NCI-H146 (cell line): ENCODE measurements at regions not wholly inside any gene's neighbourhood (a gene's known extent, or its start where the extent isn't known, plus 50 kb on each side); places are given as distances from the start of the nearest gene placed in this dataset.

ENCODE experiments used
- DNase-seq: peaks from one replicate; lab custom pipeline; 2025; lab: John Stamatoyannopoulos, UW

GRCh38 chr2:216320852-216321251 lies 51.4 kb downstream of the MARCHF4 start:
- DNase-seq, result no peak

GRCh38 chr2:216319771-216320170 lies 52.5 kb downstream of the MARCHF4 start:
- no peak for DNase-seq

DNA sequence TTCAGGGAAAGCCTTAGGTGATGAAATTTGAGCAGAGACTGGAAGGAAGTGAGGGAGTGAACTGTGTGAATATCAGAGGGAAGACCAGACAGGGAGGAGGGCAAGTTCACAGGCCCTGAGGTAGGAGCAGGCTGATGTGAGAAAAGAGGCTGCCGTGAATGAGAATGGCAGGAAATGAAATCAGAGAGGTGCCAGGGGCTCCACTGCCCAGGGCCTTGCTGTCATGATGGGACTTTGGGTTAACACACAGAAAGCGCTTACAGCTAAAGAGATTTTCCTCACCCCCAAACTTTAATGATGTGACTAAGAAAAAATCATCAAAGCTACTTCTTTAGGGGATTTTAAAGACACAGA lies 53.8 kb downstream of the MARCHF4 start:
- no peak for DNase-seq

DNA sequence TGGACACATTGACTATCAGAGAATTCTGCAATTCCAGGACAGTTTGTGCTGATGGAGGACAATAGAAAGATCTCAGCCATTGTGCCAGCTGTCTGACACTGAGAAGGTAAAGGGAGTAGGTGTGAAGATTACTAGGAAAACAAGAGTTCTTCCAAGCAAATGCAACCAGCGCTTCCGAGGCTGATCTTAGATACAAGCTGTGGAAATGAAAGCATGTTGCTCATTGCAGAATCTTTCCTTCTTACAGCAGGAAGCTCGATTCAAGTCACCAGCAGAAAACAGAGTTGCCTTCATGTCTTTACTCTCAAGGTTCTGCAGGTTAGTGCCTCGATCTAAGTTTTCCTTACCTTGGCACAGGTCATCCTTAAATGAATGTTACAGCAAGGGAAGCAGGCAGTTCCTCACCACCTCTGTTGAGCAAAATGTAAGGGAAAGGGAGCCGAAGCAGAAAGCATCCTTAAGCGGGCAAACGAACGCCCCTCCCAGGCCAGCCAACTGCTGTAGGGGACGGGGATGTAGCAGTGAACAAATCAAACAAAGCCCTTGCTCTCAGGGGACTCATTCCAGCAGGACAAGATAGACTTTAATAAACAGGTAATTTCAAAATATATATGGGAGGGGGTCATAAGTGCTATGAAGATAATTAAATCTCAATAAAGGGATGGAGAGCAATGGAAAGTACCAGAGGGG lies 54.3 kb downstream of the MARCHF4 start:
- DNase-seq, result peak; percentile 28

- no peak for DNase-seq
Observed at GRCh38 chr2:216316743-216317142, 55.5 kb downstream of the MARCHF4 start.

- DNase-seq, result peak; percentile 72
Observed at GRCh38 chr2:216315802-216316603, 56.3 kb downstream of the MARCHF4 start.

DNA sequence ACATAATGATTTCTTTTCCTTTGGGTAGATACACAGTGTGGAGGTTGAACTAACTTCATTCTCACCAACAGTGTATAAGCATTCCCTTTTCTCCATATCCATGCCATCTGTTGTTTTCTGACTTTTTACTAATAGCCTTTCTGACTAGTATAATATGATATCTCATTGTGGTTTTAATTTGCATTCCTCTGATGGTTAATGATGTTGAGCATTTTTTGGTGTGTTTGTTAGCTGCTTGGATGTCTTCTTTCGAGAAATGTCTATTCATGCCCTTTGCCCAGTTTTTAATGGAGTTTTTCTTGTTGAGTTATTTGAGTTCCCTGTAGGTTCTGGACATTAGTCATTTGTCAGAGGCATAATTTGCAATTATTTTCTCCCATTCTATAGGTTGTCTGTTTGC lies 59.8 kb downstream of the MARCHF4 start:
- no peak for DNase-seq

- DNase-seq, result no peak
Observed at GRCh38 chr2:216308576-216308975, 63.7 kb downstream of the MARCHF4 start.

- DNase-seq, result no peak
Observed at GRCh38 chr2:216307496-216307895, 64.8 kb downstream of the MARCHF4 start.

- no peak for DNase-seq
Observed at GRCh38 chr2:216306868-216307267, 65.4 kb downstream of the MARCHF4 start.

DNA sequence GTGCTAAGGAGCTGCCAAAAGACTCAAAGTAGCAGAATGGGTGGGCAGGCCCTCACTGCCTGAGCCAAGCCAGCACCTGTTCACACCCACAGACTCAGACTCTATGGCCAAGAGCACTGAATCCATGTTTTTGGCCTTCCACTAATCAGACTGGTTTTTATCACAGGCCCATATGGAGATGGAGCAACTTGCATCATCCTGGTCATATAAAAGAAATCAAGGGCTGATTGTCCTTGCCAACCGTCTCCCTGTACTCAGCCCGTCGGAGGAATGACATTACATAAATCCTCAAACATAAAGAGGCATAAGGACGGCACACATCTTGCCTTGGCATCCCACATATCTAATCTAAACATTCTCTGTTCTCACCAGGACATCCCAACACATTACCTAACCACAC lies 66.7 kb downstream of the MARCHF4 start:
- DNase-seq, result no peak

GRCh38 chr2:216302981-216303676 lies 69.2 kb downstream of the MARCHF4 start:
- no peak for DNase-seq

DNA sequence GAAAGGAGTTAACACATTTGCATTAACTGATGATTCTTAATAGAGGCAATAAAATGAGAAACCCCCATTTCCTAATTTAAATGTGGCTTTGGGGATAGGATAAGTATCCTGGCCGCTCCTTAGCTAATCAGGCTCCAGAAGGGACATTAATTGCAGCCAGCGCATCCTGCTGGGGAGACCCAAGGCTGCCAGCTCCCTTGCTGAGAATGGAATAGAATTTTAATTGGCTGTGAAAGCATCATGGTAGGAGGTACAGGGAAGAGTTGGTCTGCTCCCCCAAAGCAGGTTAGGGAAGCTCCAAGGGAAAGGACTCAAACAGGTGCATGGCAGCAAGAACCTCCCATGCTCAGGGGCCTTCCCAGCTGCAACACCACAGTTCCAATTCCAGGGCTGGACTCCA lies 71.4 kb downstream of the MARCHF4 start:
- DNase-seq, result peak; percentile 20

GRCh38 chr2:216299588-216299987 lies 72.7 kb downstream of the MARCHF4 start:
- DNase-seq, result no peak

DNA sequence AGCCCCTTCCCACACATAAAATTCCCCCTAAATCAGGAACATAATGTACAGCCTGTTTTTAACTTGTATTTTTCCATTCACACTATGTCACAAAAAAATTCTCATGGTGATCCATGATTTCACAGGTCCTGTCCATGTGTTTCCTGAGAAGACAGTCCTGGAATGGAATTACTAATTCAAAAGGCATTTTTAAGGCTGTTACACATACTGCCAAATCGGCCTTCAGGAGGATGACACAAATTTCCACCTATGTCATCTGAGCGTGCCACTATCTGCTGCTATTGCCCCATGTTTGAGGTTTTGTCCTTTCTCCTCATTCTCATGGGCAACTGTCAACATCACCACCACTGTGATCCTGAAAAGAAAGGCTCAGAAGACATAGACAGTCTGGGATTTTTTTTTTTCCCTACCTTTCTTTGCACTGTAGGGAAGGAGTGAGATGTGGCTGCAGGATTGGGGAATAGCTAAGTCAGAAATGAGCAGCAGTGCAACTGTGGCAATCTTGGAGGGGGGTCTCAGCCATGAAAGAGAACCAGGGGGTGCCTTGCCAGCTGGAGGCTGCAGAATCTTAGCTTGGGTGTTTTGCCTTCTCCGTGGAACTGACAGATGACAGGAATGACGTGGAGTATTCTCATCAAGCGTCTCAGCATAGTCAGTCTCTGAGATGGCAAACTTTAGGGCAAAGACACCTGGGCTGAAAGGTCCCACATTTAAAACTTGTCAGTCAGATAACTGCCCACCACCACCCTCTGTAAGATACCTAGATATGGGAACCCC lies 73.4 kb downstream of the MARCHF4 start:
- DNase-seq, result no peak

- DNase-seq, result no peak
Observed at GRCh38 chr2:216296856-216297255, 75.4 kb downstream of the MARCHF4 start.

DNA sequence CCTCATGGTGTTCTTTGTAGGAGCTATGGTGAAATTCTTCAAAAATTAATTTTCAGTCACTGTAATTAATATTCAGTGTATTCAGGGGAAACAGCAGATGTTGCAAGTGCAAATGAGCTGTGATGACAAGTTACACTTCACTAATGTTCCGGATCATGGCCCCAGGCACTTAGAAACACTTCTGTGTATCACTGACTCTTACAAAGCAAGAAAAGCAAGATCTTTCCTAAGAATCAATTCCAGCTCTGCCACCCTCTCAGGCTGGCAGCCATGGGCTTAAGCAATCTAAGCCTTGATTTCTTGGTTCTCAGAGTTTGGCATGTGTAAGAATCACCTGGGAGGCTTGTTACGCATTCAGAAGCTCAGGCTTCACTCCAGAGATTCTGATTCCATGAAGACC lies 78.0 kb downstream of the MARCHF4 start:
- no peak for DNase-seq

DNA sequence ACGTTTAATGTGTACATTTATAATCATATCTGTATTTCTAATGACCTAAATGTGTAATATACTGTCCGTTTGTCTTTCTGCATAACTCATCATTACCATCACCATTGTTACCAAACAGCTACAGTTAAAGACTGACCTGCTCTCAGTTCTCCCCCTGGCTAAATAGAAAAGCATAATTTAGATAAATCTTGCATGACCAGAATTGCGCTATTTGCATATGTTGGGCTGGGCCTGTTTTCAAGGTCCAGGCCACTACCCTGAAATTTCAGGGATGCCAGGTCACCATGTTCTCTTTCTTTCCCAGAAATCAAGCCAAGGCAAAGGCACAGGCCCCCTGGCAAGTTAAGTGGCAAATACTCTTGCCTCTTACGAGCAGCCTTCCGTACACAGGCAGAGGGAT lies 78.4 kb downstream of the MARCHF4 start:
- DNase-seq, result no peak

DNA sequence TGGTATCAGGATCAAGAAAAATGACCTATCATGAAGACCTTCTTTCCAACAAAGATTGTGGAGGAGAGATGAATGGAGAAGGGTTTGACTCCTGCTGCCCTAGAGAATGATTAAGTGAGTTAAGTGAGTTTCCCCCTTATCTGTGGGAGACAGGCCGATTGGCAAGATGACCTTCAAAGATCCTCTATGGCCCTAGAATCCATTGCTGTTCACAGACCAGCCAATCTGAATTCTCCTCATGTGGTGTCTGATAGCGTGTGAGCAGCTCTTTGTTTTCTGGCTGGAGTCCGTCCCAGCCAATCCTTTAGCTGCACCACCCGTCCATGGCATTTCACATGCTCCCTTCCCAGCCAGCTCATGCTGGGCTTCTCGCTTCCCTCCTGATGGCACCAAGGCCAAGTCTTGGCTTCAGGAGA lies 79.4 kb downstream of the MARCHF4 start:
- no peak for DNase-seq

GRCh38 chr2:216292475-216292874 lies 79.8 kb downstream of the MARCHF4 start:
- no peak for DNase-seq

GRCh38 chr2:216289470-216289869 lies 82.8 kb downstream of the MARCHF4 start:
- DNase-seq, result peak; percentile 8

GRCh38 chr2:216287251-216287650 lies 85.0 kb downstream of the MARCHF4 start:
- no peak for DNase-seq
